ENCODE measurements at regions not wholly inside any gene's neighbourhood (a gene's known extent, or its start where the extent isn't known, plus 50 kb on each side); places are given as distances from the start of the nearest gene placed in this dataset.

DNA sequence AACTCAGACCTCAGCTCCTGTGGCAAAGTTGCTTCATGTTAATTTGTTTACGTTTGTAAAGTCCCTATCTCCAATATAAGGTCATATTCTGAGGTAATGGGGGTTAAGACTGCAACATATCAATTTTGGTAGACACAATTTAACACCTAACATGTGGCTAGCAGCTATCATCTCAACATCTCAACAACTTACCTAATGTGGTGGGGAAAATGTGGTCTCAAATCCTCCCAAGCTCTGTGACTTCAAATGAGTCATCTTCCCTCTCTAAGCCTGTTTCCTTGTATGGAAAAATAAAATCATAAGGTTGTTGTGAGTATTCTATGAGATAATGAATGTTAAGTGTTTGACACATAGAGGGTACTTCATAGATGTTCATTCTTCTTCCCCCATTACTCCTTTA lies 443.3 kb downstream of the CDK5RAP2 start:
- DNase-seq, result no peak

DNA sequence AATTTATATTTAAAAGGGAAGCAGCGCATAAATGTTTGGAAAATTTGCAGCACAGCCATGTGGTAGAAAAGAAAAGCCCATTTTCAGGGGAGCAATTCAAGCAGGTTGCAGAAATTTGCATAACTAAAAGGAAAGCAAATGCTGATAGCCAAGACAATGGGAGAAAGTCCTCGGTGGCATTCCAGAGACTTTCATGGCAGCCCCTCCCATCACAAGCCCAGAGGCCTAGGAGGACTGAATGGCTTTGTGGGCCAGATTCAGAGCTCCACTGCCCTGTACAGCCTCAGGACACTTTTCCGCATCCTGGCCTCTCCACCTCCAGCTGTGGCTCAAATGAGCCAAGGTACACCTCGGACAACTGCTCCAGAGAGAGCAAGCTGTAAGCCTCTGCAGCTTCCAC lies 462.9 kb downstream of the CDK5RAP2 start:
- no peak for DNase-seq

DNA sequence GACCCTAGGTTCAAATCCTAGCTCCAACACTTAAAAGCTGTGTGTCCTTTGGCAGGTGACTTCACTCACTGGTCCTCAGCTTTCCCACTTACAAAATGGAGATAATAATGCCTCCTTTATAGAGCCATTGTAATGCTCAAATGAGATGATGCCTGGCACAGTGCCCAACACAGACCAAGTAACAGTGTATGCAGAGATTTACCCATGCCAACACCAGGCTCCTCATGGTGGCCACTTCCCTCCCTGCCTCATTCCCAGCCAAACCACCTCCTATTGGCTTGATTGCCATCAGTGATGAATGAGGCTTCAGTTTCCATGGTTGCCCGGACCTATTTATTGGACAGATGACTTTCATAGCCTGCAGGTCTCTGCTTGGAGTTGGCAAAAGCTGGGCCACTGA lies 469.4 kb downstream of the CDK5RAP2 start:
- DNase-seq, result no peak

DNA sequence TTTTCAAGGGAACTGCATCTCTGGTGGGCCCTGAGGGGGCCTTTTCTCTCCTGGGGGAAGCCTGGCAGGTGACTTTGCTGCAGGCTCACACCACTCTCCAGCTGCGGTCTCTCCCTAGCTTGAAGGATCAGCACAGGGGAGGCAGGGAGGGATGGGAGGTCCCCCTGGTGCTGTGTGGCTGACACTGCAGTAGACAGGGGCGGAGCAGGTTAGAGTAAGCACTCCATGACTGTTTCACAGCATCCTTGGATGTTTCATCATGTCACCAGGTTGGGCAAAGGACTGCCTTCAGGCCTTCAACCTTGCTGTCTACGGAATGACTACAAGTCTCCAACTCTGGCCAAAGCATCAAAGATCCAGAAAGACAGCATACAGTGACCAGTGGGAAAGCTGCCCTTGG lies 470.7 kb downstream of the CDK5RAP2 start:
- DNase-seq, result no peak

DNA sequence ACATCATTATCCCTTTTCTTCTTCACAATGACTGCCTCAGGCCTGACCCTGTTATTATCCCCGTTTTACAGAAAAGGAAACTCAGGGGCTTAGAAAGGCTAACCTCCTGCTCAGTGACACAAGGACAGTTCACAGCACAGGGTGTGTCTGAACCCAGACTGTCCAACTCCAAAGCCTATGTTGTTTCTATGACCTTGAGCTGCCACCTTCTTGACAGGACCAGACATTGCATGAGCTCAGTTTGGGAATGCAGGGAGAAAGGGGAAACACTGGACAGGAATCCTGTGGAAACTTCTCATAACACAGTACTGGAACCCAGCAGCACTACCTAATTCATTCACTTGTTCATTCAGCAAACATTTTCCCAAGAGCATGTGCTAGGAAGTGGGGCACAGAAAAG lies 472.8 kb downstream of the CDK5RAP2 start:
- DNase-seq, result no peak

- no peak for DNase-seq
These were observed 475.2 kb downstream of the CDK5RAP2 start for GRCh38 chr9:120104771-120105170.

DNA sequence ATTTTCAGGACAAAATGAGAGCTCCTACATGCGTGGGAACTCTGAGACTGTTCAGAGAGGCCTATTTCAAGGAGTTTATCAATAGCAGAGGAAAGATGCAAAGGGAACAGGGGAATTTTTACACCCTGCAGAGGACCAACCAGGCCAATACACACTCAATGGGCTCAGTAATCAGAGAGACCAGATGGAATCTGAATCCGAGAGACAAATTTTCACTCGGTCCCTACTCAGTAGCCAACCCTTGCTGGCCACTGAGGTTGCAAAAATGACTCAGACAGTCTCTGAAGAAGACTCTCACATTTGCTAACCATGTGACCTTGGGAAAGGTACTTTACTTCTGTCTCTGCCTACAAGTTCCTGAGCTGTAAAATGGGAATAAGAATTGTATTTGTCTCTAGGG lies 479.4 kb downstream of the CDK5RAP2 start:
- DNase-seq, result no peak

DNA sequence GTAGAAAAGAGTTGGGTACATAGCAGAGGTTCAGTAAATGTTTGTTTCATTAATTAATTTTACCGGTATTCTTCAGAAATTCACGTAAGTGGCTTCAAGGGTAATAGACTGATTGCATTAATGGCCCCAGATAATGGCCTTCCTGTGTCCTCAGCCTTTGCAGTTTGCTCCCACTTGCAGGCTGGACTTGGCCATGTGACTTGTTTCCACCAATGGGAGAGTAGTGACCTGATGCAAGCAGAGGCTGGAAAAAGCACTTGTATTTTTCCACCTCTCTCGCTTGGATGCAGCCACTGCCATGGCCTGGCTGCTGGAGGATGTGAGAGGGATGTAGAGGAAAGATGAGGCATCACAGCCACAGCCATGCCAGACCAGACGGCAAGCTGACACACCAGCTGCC lies 480.9 kb downstream of the CDK5RAP2 start:
- DNase-seq, result no peak

DNA sequence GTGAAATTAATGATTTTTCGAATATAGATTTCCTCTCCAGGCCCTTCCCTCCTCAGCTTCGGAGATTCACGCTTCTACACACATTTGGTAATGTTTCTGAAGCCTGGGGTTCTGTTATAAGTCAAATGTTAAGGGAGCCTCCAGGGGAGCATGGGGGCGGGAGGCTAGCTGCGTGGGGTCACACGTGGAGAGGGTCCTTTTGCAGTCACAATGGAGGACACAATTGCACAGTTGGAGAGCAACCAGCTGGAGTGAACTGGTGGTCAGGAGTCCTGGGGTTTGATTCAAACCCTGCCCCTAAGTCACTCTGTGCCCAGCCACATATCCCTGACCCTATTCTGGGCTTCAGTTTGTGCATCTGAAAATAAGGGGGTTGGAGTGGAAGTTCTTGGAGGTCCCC lies 481.4 kb downstream of the CDK5RAP2 start:
- no peak for DNase-seq

GRCh38 chr9:120091206-120091605 lies 488.8 kb downstream of the CDK5RAP2 start:
- DNase-seq, result no peak

GRCh38 chr9:120080849-120081248 lies 499.1 kb downstream of the CDK5RAP2 start:
- no peak for DNase-seq

GRCh38 chr9:120078112-120078511 lies 501.9 kb downstream of the CDK5RAP2 start:
- no peak for DNase-seq

- DNase-seq, result no peak
These were observed 508.2 kb downstream of the CDK5RAP2 start for GRCh38 chr9:120071760-120072159.

- DNase-seq, result no peak
These were observed 513.7 kb downstream of the CDK5RAP2 start for GRCh38 chr9:120066315-120066714.

DNA sequence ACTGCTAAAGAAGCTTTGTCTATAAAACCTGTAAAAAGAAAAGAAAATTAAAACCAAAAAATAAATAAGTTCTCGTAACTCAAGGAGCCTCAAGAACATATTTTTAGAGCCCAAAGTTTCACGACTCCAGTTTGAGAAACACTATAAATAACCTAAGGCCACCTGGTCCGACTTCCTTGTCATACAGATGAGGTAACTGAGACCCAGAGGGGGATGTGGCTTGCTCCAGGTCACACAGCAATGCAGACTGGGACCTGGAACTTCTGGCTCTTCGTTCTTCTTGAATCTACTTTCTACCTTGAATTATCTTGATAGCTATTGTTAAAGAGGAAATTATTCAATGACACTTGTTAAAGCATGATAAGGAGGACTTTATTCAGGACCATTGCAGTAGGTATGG lies 514.8 kb downstream of the CDK5RAP2 start:
- DNase-seq, result no peak

- no peak for DNase-seq
These were observed 535.0 kb downstream of the CDK5RAP2 start for GRCh38 chr9:120045011-120045410.

DNA sequence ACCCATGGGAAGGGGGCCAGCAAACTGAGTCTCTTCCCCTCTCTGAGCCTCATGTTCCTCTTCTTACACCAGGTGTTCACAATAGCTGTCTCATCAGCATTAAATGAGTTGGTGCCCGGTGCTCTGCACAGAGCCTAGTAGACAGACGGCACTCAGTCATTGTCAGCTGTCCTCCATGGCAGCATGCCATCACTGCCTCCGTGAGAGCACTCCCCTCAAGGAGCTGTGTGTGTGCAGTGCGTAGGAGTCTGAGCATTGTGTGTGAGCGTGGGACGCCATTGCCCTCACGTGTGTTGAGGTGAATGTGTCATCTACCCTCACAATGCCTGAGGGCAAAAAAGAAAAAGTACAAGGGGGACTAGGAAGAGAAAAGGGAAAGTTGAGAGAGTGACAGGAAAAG lies 536.5 kb downstream of the CDK5RAP2 start:
- DNase-seq, result no peak

DNA sequence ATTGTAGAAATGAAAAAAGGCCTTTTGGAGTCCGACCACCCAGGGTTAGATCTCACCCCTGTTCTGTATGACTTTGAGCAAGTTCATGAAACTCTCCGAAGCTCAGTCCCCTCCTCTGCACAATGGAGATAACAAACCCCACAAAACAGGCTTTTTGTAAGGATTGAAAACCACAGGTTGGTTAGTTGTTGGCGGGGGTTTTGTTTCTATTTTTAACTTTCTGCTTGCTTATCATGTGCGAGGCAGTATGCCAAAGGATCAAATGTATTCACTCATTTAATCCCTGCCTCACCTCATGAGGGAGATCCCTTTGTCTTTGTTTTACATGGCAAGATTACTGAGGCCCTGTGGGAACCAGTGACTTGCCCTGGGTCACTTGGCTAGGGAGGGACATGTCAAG lies 539.1 kb downstream of the CDK5RAP2 start:
- no peak for DNase-seq

- no peak for DNase-seq
These were observed 541.6 kb downstream of the CDK5RAP2 start for GRCh38 chr9:120038342-120038741.

DNA sequence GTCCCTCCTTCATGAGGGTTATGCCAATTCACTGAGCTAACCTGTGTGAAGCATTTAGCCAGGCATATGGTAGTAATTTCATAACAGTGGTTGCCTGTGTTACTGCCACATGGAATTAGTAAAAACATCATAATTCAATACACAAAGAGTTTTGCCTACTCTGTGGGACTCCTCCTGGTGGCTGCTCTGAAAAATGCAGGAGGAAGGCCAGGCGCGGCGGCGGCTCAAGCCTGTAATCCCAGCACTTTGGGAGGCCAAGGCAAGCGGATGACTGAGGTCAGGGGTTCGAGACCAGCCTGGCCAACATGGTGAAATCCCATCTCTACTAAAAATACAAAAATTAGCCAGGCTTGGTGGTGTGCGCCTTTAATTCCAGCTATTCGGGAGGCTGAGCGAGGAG lies 547.3 kb downstream of the CDK5RAP2 start:
- no peak for DNase-seq

DNA sequence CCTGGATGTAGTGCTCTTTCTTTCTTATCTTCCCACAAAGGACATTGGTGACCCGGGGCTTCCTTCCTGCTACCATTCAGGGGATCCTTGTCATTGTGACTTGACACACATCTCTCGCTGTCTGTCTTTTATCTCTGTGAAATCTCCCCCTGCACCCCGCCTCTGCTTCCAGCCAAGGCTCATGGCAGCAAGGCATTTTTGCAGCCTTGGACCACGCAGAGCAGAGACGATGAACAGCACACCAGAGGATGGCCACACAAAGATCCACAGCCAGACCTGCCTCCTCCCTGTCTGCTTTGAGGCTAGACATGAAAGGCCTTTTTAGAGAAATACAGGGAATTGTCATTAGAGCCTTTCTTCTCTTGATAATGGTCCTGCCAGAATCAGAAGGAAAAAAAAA lies 549.1 kb downstream of the CDK5RAP2 start:
- no peak for DNase-seq

GRCh38 chr9:120018550-120018949 lies 561.4 kb downstream of the CDK5RAP2 start:
- DNase-seq, result no peak

- DNase-seq, result no peak
These were observed 561.9 kb downstream of the CDK5RAP2 start for GRCh38 chr9:120018037-120018436.

- DNase-seq, result no peak
These were observed 563.7 kb downstream of the CDK5RAP2 start for GRCh38 chr9:120016231-120016630.

DNA sequence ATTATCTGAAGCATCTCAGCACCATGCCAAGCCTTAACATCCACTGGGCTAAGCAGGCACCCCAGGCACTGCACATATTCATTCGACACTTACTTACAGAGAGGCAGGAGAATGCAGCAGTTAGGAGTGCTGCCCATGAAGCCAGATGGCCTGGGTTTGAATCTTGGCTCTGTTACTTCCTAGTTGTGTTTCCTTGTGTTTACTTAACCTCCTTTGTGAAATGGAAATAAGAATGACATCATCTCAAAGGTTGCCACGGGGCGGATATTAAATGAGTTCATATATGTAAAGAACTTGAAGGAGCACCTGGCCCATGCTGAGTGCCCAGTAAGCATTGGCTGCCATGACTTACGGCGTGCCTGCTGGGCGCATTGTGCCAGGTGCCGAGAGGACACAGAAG lies 565.2 kb downstream of the CDK5RAP2 start:
- no peak for DNase-seq

Measured in renal pelvis (tissue), 1 donor.